Brain microvascular endothelial cell (primary cell): ENCODE measurements at regions not wholly inside any gene's neighbourhood (a gene's known extent, or its start where the extent isn't known, plus 50 kb on each side); places are given as distances from the start of the nearest gene placed in this dataset.

ENCODE experiments used
- DNase-seq: peaks from one replicate; pipeline ENCODE4 v3.0.0-alpha.2; 2020
- H3K27ac ChIP-seq: fragments of 250-450 bp; sonication (Bioruptor Pico); 2 replicates; pipeline ENCODE4 v1.5.1; 2020; ENCODE audit warnings: mild to moderate bottlenecking, moderate library complexity
- H3K27me3 ChIP-seq: fragments of 250-450 bp; sonication (Bioruptor Pico); replicated peaks from 2 replicates; pipeline ENCODE4 v1.5.1; 2020; ENCODE audit warnings: mild to moderate bottlenecking
- H3K36me3 ChIP-seq: fragments of 250-450 bp; sonication (Bioruptor Pico); replicated peaks from 2 replicates; pipeline ENCODE4 v1.5.1; 2020; ENCODE audit warnings: mild to moderate bottlenecking
- H3K4me3 ChIP-seq: 2 replicates; pipeline ENCODE4 v1.5.1; 2011; ENCODE audit warnings: low read depth, mild to moderate bottlenecking, control low read depth, low read length, moderate library complexity
- in situ Hi-C: cut with HindIII; loops from 2 replicates; pipeline ENCODE4 v1.10.0; 2017; ENCODE audit warnings: low sequenced_read_pairs, low pct_ligation_motif_present
- TF ChIP-seq, protein P1 (sequence below): IDR thresholded peaks from 2 replicates; pipeline ENCODE4 v1.5.1; 2011; ENCODE audit warnings: low read depth, mild to moderate bottlenecking, moderate library complexity, low read length, control low read depth, inconsistent platforms; ENCODE audit errors: missing control alignments

DNA sequence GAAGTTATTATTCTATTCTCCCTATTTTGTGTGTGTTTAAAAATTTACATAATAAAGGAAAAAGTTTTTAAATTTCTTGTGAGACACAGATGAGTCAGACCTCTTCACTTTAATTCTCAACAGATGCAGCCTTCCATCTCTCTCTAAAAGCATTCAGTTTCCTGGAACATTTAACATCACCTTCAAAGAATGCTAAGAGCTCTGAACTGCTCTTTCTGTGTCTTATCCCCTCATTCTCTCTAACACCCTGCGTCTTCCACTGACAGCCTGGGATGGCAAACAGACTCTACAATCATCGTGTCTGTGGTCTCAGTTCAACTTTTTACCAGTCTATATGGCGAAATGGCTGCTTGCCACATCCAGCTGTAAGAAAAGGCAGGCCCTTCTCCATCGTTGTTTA is 173.0 kb downstream of the HINT1 start:
- TF ChIP-seq, protein P1, sequence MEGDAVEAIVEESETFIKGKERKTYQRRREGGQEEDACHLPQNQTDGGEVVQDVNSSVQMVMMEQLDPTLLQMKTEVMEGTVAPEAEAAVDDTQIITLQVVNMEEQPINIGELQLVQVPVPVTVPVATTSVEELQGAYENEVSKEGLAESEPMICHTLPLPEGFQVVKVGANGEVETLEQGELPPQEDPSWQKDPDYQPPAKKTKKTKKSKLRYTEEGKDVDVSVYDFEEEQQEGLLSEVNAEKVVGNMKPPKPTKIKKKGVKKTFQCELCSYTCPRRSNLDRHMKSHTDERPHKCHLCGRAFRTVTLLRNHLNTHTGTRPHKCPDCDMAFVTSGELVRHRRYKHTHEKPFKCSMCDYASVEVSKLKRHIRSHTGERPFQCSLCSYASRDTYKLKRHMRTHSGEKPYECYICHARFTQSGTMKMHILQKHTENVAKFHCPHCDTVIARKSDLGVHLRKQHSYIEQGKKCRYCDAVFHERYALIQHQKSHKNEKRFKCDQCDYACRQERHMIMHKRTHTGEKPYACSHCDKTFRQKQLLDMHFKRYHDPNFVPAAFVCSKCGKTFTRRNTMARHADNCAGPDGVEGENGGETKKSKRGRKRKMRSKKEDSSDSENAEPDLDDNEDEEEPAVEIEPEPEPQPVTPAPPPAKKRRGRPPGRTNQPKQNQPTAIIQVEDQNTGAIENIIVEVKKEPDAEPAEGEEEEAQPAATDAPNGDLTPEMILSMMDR = no peak
- in situ Hi-C loops = no loop called here
- H3K27ac ChIP-seq = no peak overlapping the region

DNA sequence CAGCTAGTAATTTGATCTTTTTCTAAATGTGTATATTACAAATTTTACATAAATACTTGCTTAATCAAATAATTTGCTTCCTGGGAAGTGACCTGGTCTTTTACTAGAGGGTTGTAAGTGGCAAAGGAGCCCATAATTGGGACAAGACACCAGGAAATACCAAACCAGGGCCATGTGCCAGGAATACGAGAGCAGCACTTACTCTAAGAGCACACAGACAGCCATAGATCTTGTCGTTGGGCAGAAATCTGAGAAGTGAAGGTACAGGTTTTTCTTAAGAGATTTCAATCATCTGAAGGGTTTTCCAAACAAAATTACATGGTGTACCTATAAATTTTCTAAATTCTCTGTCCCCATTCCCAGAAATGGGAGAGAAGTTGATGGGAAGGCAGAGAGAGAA is 179.3 kb downstream of the HINT1 start:
- in situ Hi-C loops = no loop called here
- TF ChIP-seq, protein P1 = no peak
- Histone ChIP-seq H3K27ac (no peak overlapping the region), H3K36me3 (no peaks in the 10 kb centered on the region), H3K27me3 (no peaks in the 10 kb centered on the region), H3K4me3 (no peak overlapping the region)
- no peak for DNase-seq

More for the DNA sequence above, 173.0 kb downstream of the HINT1 start:
- H3K27me3 ChIP-seq = no peaks in the 10 kb centered on the region
- no peak overlapping the region for H3K4me3 ChIP-seq
- no peaks in the 10 kb centered on the region for H3K36me3 ChIP-seq
- DNase-seq = no peak

DNA sequence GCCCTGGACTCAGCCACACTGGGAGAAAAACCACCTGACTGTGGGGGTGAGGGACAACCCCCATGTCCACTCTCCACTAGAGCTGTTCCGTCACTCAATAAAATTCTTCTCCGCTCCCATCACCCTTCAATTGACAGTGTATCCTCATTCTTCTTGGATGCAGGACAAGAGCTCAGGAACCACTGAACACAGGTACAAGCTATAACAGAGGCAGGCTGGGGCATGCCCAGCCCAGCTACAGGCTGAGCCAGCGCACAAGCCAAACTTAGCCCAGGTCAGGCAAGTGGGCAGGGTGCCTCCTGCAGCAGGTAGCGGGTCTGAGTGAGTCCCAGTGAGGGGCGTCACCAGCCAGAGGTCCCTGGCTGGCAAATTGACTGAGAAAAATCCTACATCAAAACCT is 183.4 kb downstream of the HINT1 start:
- Histone ChIP-seq H3K27me3 (no peaks in the 10 kb centered on the region), H3K36me3 (no peaks in the 10 kb centered on the region), H3K27ac (no peak overlapping the region), H3K4me3 (no peak overlapping the region)
- no peak for DNase-seq
- TF ChIP-seq, protein P1 = no peak
- in situ Hi-C loops = no loop called here

DNA sequence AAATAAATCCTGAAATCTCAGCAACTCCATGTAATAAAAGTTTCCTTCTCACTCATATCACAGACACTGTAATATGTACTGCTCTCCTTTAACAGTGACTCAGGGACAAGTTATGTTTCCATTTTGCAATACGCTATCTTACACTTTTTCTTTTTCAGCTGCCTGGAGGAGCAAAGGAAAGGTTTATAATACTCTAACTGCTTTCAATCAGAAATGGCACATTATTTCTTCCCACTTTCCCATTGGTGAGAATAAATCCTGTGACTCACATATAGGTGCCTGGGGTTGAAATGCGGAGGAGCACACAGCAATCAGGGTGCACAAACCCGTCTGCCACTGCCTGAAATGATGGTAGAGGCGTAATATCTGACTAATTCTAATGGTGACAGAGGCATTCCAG is 186.6 kb downstream of the HINT1 start:
- H3K4me3 ChIP-seq = no peak overlapping the region
- DNase-seq = no peak
- TF ChIP-seq, protein P1 = no peak
- in situ Hi-C loops = no loop called here
- no peak overlapping the region for H3K27ac ChIP-seq
- no peaks in the 10 kb centered on the region for H3K27me3 ChIP-seq
- H3K36me3 ChIP-seq = no peaks in the 10 kb centered on the region

DNA sequence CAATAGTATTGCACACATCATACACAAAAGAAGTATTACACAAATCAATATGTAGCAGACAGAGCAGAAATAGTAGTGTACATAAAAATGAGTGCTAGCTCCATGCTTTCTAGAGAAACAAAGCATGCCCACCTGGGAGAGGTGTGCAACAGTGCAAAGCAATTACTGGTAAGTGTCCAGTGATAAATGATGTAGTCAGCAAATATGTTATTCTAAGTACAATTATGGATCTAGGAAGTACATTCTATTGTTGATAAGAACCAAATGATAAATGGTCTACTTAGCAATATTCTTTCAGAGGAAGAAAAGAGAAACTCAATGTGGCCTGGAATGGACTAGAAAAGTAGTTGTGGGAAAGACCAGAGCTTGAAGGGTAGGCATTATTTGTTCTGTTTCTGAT is 188.6 kb downstream of the HINT1 start:
- Histone ChIP-seq H3K27ac (no peak overlapping the region), H3K36me3 (no peaks in the 10 kb centered on the region), H3K27me3 (no peaks in the 10 kb centered on the region), H3K4me3 (no peak overlapping the region)
- TF ChIP-seq, protein P1 = no peak
- in situ Hi-C loops = no loop called here
- DNase-seq = no peak

DNA sequence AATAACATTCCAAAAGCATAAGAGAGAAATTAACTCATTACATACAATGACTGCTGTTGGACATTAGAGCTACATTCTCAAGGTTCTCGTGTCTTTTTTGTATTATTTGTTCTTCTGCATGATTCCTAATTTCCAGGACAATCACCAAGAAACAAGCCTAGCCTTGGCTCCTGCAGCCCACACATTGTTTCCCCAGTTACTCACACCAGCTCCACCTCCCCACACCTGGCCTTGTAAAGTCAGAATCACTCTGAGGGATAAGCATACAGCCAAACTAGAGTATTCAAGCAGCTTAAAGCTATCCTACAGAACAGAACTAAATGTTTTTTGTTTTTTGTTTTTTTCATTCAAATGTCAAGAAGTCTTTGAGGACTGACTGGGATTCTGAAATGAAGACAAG is 189.2 kb downstream of the HINT1 start:
- DNase-seq = no peak
- H3K36me3 ChIP-seq = no peaks in the 10 kb centered on the region
- no peak overlapping the region for H3K4me3 ChIP-seq
- no peak overlapping the region for H3K27ac ChIP-seq
- in situ Hi-C loops = no loop called here
- H3K27me3 ChIP-seq = no peaks in the 10 kb centered on the region
- TF ChIP-seq, protein P1 = no peak
